Stimulated activated CD4-positive, alpha-beta T cell treated with anti-CD3 and anti-CD28 coated beads, Interleukin-15, amount 100 ng/mL, for 1 hour (primary cell): ENCODE measurements at regions not wholly inside any gene's neighbourhood (a gene's known extent, or its start where the extent isn't known, plus 50 kb on each side); places are given as distances from the start of the nearest gene placed in this dataset.

Experiments used
- DNase-seq, 2 donors: peaks; one replicate each; pipeline ENCODE4 v3.0.0-alpha.2; 2020; ENCODE audit warnings: low read depth in 1 of 2, low spot score in 1 of 2

GRCh38 chr6:165826487-165827189 lies 163.6 kb upstream of the PDE10A start:
- DNase-seq = no peak

- DNase-seq = no peak
Observed at GRCh38 chr6:165825256-165825815, 162.3 kb upstream of the PDE10A start.

DNA sequence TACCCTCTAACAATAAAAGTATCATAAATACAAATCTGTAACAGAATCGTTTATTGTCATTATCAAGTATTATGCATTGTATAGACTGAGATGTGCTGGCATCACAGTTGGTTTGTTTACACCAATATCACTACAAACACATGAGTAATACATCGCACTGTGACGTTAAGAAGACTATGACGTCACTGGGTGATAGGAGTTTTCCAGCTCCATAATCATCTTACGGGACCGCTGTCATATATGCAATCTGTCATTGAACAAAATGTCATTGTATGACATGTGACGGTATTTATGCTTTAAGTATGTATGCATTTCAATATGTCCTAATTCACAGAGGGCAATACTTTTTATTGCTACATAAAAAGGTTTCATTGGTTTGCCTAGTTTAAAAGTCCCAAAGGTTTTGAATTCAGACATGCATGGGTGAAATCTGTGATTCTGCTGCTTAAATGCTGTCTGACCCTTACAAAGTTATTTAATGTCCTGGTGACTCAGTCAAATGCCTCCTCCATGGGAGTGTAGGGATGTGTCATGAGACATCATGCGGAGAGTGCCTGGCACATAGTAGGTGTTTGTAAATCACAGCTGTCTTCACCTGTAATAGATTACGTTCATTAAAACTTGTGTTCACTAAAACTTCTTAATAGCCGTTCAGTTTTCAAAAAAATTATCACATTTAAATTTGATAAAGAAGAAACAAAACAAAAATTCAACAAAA lies 160.7 kb upstream of the PDE10A start:
- no peak for DNase-seq

- DNase-seq = no peak
Observed at GRCh38 chr6:165822501-165822900, 159.5 kb upstream of the PDE10A start.

DNA sequence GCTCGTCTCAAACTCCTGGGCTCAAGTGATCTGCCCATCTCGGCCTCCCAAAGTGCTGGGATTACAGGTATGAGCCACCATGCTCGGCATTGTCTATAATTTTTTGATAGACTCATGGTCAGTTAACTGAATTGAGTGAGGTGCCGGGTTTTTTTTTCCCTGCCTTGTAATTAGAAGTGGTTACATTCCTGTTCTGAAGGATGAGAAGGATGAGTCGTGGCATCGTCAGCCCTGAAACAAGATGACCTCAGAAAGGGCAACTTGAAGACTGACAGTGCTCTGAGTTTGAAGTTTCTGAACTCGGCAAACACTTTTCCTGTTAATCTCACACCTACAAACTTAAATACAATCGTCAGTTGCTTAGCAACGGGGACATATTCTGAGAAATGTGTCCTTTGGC lies 158.7 kb upstream of the PDE10A start:
- DNase-seq = no peak

DNA sequence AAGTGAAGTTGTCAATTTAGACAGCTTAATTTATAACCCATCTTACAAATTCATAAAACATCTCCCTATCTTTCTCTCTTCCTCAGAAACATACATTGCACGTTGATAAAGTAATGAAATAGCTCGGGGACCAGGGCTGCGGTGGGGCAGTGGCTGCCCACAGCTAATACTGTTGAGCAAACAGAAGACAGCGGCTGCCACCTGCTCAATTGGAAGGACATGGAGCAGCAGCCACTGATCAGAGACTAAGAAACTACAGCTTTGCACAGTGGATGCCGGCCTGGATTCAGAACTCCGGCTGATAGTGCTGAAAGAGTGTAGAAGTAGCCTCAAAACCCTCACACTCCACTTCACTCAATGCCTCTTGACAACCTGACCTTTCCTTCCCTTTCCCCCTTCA lies 157.9 kb upstream of the PDE10A start:
- no peak for DNase-seq

DNA sequence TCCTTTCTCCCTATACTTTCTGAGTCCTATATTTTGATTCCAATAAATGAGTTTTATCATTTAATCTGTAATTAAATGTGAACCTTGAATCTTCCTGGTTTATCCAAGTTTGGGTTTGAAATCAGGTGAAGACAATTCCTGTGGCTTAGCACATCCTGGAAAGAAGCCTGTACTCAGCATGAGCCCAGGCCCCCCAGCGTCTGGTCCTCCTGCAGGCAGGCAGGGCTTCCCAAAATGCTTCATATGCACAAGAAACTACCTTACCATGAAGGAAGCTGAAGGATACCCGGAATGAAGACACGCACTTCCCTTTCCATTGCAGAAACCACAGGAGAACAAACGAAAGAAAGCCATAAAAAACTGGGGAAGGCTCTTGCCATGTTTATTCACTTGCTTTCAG lies 157.4 kb upstream of the PDE10A start:
- DNase-seq = no peak

GRCh38 chr6:165819394-165819793 lies 156.4 kb upstream of the PDE10A start:
- no peak for DNase-seq

DNA sequence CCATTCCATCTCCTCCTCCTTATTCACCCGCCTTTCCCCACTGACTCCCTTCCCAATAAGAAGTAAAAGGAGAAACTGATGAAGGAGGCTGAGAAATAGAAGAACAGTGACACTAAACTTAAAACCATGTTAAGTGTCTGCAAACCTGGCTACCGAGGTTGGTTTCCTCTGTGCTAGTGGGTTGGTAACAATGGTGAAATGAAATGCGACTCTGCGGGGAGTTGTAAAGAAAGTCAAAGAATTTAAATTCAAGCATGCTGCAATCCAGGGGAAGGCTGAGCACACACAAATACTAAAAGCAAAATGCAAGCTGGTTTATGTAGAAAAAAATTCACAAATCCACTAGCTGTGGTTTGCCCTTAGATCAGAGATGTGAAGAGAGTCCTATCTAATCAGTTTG lies 155.2 kb upstream of the PDE10A start:
- DNase-seq = no peak

DNA sequence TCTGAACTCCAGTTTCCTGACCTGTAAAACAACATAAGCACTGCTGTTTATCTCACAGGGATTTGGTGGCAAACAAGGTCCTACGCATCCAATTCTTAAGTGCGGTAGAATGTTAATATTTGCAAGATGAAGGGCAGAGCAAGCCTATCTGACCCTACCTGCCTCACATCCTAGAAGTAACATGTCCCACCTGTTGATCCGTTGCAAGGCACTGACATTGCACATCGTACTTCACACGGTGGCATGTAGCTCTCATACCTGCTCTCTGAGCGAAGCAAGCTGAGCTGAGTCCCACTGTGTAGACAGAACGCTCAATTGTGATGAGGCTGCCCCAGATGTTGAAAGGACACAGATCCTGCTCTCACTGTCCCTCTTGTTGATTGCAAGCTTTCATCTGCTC lies 154.7 kb upstream of the PDE10A start:
- no peak for DNase-seq

DNA sequence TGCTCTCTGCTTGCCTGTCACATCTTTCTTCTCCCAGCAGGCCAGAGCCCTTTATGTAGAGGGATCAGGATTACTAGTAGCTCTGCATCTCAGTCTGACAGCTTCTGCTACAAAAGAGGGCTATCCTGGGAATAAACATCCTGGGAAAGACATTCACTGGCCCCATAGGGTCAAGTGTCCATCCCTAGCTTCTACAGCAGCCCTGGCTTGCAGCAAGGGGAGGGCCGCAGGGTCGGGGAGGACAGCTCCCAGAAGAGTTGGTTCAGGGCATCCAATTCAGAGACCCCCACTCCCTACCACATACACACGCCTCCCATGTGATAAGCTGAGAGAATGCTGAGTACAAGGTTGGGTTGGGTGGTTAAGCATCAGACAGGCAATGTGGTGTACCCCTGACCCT lies 154.1 kb upstream of the PDE10A start:
- no peak for DNase-seq

GRCh38 chr6:165814679-165815078 lies 151.6 kb upstream of the PDE10A start:
- DNase-seq = no peak

DNA sequence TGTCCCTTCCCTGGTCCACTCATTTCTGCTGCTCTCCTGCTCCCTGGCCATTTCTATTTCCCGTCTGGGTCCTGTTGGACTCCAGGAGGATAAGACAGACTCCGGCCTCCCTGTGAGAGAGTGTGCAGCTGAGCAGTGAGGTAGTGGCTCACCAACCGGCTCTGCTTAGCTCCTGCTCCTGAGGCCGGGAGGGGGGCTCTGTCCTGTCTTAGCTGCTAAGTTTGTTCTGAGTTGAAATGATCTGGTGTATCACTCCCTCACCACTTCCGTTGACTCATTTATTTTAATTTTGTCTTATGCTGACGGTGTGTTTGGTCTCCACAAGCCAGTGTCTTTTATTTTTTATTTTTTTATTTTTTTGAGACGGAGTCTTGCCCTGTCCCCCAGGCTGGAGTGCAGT lies 148.5 kb upstream of the PDE10A start:
- no peak for DNase-seq

- no peak for DNase-seq
Observed at GRCh38 chr6:165808021-165808420, 145.0 kb upstream of the PDE10A start.

DNA sequence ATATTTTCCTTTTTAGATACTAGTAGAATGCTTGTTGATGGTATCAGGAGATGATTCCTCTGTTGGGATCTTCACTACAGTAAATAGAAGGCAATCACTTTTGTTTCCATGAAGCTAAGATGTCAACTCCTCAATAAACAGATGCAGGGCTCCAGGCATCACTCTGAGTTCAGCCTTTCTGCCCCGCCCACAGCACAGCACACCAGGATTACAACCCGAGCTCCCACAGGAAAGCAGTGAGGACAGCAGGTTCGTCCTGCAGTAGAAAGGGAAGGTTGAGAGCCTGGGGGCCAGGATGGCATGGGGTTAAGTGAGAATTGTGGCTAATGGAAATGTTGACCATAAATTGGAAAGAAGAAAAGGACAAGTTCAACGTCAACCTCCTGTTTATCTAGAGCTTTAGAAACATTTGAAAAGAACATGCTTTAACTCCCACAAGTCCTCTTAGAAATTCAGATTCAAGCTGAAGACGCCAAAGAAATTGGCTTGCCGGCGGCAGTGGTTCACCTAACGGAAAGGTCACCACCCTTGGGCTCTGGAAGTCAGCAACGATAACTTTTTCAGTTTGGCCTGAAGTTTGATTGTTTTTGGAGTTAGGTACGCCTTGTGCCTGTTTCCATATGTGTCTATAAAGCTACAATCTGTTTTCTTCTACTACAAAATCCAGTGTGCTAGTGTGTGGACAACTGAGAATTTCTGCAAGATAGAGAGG lies 144.4 kb upstream of the PDE10A start:
- DNase-seq = no peak

- DNase-seq = no peak
Observed at GRCh38 chr6:165806126-165806810, 143.2 kb upstream of the PDE10A start.

- no peak for DNase-seq
Observed at GRCh38 chr6:165805636-165806035, 142.6 kb upstream of the PDE10A start.

GRCh38 chr6:165805067-165805555 lies 142.1 kb upstream of the PDE10A start:
- no peak for DNase-seq

GRCh38 chr6:165804331-165805066 lies 141.5 kb upstream of the PDE10A start:
- DNase-seq = no peak

GRCh38 chr6:165800337-165800736 lies 137.3 kb upstream of the PDE10A start:
- DNase-seq = no peak
